Astrocyte (in vitro differentiated cells and primary cell): ENCODE measurements at regions not wholly inside any gene's neighbourhood (a gene's known extent, or its start where the extent isn't known, plus 50 kb on each side); places are given as distances from the start of the nearest gene placed in this dataset.

ENCODE experiments used
- CTCF ChIP-seq: IDR thresholded peaks from 2 replicates; pipeline ENCODE4 v1.5.1; 2011; ENCODE audit warnings: low read depth, mild to moderate bottlenecking, inconsistent platforms, low read length, moderate library complexity; ENCODE audit not compliant: insufficient read depth
- EZH2 ChIP-seq: IDR thresholded peaks from 2 replicates; pipeline ENCODE4 v1.6.1; 2012; ENCODE audit warnings: mild to moderate bottlenecking, low read length, inconsistent platforms; ENCODE audit not compliant: insufficient read depth

- TF ChIP-seq CTCF (no peak), EZH2 (no peak)
These were observed 131.6 kb upstream of the SATB2 start for GRCh38 chr2:199589306-199589705.
